ENCODE measurements at regions not wholly inside any gene's neighbourhood (a gene's known extent, or its start where the extent isn't known, plus 50 kb on each side); places are given as distances from the start of the nearest gene placed in this dataset.

GRCh38 chr5:56669534-56670483 lies 145.5 kb upstream of the MAP3K1 start:
- TF ChIP-seq POLR2A (IDR thresholded peaks at IDR 0.05; ENCODE audit: low read depth, low read length) (no peak), POLR2AphosphoS5 (IDR thresholded peaks at IDR 0.05; ENCODE audit: low read depth, low read length) (no peak)

Data from GM12891 (cell line).